SK-N-SH treated with all-trans-retinoic acid at 6 μM for 48 hours (cell line): ENCODE measurements at regions not wholly inside any gene's neighbourhood (a gene's known extent, or its start where the extent isn't known, plus 50 kb on each side); places are given as distances from the start of the nearest gene placed in this dataset.

ENCODE experiments used
- BACH2 ChIP-seq: fragments of 250-450 bp; sonication (Bioruptor Pico); IDR thresholded peaks from 2 replicates; pipeline ENCODE4 v1.9.0; 2021; ENCODE audit warnings: mild to moderate bottlenecking, borderline replicate concordance
- CSDC2 ChIP-seq: fragments of 250-450 bp; sonication (Bioruptor Pico); IDR thresholded peaks from 2 replicates; pipeline ENCODE4 v1.5.0; 2020; ENCODE audit warnings: mild to moderate bottlenecking, moderate library complexity
- PPARA ChIP-seq: fragments of 250-450 bp; sonication (Bioruptor Pico); IDR thresholded peaks from 2 replicates; pipeline ENCODE4 v1.5.0; 2020; ENCODE audit warnings: mild to moderate bottlenecking, borderline replicate concordance
- ZNF8 ChIP-seq: fragments of 450-650 bp; formaldehyde crosslinking; IDR thresholded peaks from 2 replicates; pipeline ENCODE4 v1.5.0; 2020; ENCODE audit warnings: mild to moderate bottlenecking, moderate library complexity

- TF ChIP-seq ZNF8 (CRISPR knock-in tag) (no peak), BACH2 (no peak), CSDC2 (no peak), PPARA (CRISPR knock-in tag) (no peak)
Observed at GRCh38 chr11:106331176-106331575, 253.7 kb downstream of the AASDHPPT start.
